GM12878 (cell line): ENCODE measurements at regions not wholly inside any gene's neighbourhood (a gene's known extent, or its start where the extent isn't known, plus 50 kb on each side); places are given as distances from the start of the nearest gene placed in this dataset.

ENCODE experiments used
- ATAC-seq: fragments of 200-7000 bp; cut with Tn5 transposase; 3 replicates; pipeline ENCODE4 v1.9.1; 2020; ENCODE audit warnings: mild to moderate bottlenecking, moderate library complexity
- BruUV-seq: library from RNA; stranded (reverse); fragments of 400-500 nt; replicated peaks from 2 replicates; lab custom pipeline; 2021; lab: Mats Ljungman, UMichigan
- CTCF ChIA-PET: fragments of 300-600 bp; sonication (Branson Sonifier 250); formaldehyde crosslinking; extraction: SDS; loops from one replicate; lab custom pipeline; 2021; ENCODE audit warnings: inconsistent platforms; lab: Yijun Ruan, JAX
- POLR2A ChIA-PET: fragments of 350-600 bp; formaldehyde crosslinking; extraction: SDS; loops from one replicate; lab custom pipeline; 2021; ENCODE audit warnings: inconsistent platforms; lab: Charles Lee
- RAD21 ChIA-PET: fragments of 300-600 bp; sonication (Branson Sonifier 250); formaldehyde crosslinking; loops from one replicate; lab custom pipeline; 2023; ENCODE audit warnings: antibody characterized with exemption; ENCODE audit not compliant: unreplicated experiment; lab: Charles Lee
- SMC1A ChIA-PET: fragments of 300-600 bp; sonication (Branson Sonifier 250); formaldehyde crosslinking; loops from one replicate; lab custom pipeline; 2023; ENCODE audit not compliant: unreplicated experiment, uncharacterized antibody; lab: Charles Lee
- DNase-seq: peaks from one replicate; pipeline ENCODE4 v3.0.0-alpha.2; 2011; ENCODE audit warnings: low read depth, low spot score
- FAIRE-seq: peaks from 3 replicates; lab custom pipeline; 2011; peaks lifted over from hg19 to GRCh38; lab: Jason Lieb, UNC
- H2AFZ ChIP-seq: 2 replicates; pipeline ENCODE4 v1.6.0; 2011; ENCODE audit warnings: low read depth, low read length, control low read depth; ENCODE audit not compliant: control insufficient read depth
- H3K27ac ChIP-seq: 2 replicates; pipeline ENCODE4 v1.5.1; 2011; ENCODE audit warnings: control low read depth; ENCODE audit not compliant: control insufficient read depth, insufficient read depth
- H3K27me3 ChIP-seq, 2 experiments: replicated peaks in 1 of 2; 2 replicates each; pipeline versions ENCODE4 v1.6.0 to v1.6.1; 2011; ENCODE audit warnings: low read length in 1 of 2; ENCODE audit not compliant: control insufficient read depth in 2 of 2, insufficient read depth in 2 of 2
- H3K36me3 ChIP-seq, 2 experiments: 2 replicates each; pipeline ENCODE4 v1.5.1; 2011; ENCODE audit warnings: low read length in 1 of 2; ENCODE audit not compliant: control insufficient read depth in 2 of 2, insufficient read depth in 2 of 2
- H3K4me1 ChIP-seq: 2 replicates; pipeline ENCODE4 v1.6.1; 2011; ENCODE audit warnings: mild to moderate bottlenecking, low read length, moderate library complexity, mixed read lengths; ENCODE audit not compliant: control insufficient read depth, insufficient read depth
- H3K4me2 ChIP-seq: 2 replicates; pipeline ENCODE4 v1.6.0; 2011; ENCODE audit warnings: control low read depth; ENCODE audit not compliant: control insufficient read depth, insufficient read depth
- H3K4me3 ChIP-seq: fragments of 200-600 bp; sonication (generic); 2 replicates; pipeline ENCODE4 v1.5.1; 2016
- H3K79me2 ChIP-seq: 2 replicates; pipeline ENCODE4 v1.6.0; 2011; ENCODE audit warnings: low read length; ENCODE audit not compliant: control insufficient read depth, insufficient read depth
- H3K9ac ChIP-seq: 2 replicates; pipeline ENCODE4 v1.8.0; 2011; ENCODE audit warnings: low read length, control low read depth, mixed read lengths; ENCODE audit not compliant: control insufficient read depth, insufficient read depth
- H3K9me3 ChIP-seq: replicated peaks from 3 replicates; pipeline ENCODE4 v1.5.1; 2011; ENCODE audit warnings: mild to moderate bottlenecking, low read length; ENCODE audit not compliant: control insufficient read depth, insufficient read depth
- H4K20me1 ChIP-seq: 2 replicates; pipeline ENCODE4 v1.6.0; 2011; ENCODE audit not compliant: control insufficient read depth, insufficient read depth
- BCLAF1 ChIP-seq: fragments of 450-650 bp; IDR thresholded peaks from 2 replicates; pipeline ENCODE4 v1.6.1; 2017; ENCODE audit warnings: antibody characterized with exemption, mild to moderate bottlenecking, moderate library complexity
- HDGF ChIP-seq: fragments of 450-650 bp; IDR thresholded peaks from 2 replicates; pipeline ENCODE4 v1.6.1; 2016; ENCODE audit warnings: antibody characterized with exemption
- IRF3 ChIP-seq: fragments of 450-650 bp; IDR thresholded peaks from 2 replicates; pipeline ENCODE4 v1.6.1; 2014; ENCODE audit warnings: mild to moderate bottlenecking
- IRF4 ChIP-seq: IDR thresholded peaks from 2 replicates; pipeline ENCODE4 v1.6.1; 2011; ENCODE audit warnings: low read depth, low read length
- RB1 ChIP-seq: fragments of 450-650 bp; formaldehyde crosslinking; IDR thresholded peaks from 2 replicates; pipeline ENCODE4 v1.6.1; 2017; ENCODE audit warnings: mild to moderate bottlenecking, borderline replicate concordance
- SP1 ChIP-seq: IDR thresholded peaks from one replicate; pipeline ENCODE4 v1.6.1; 2011; ENCODE audit warnings: low read depth, low read length
- SREBF1 ChIP-seq: IDR thresholded peaks from 2 replicates; pipeline ENCODE4 v1.6.1; 2012; ENCODE audit warnings: mild to moderate bottlenecking, low read length
- STAT1 ChIP-seq: fragments of 450-650 bp; conservative IDR thresholded peaks from 2 replicates; pipeline ENCODE4 v1.6.1; 2014; ENCODE audit warnings: antibody characterized with exemption, mild to moderate bottlenecking
- ZNF217 ChIP-seq: fragments of 450-650 bp; IDR thresholded peaks from 2 replicates; pipeline ENCODE4 v1.6.1; 2017; ENCODE audit warnings: antibody characterized with exemption, mild to moderate bottlenecking
- WGBS: methylation state at CpG from one replicate; pipeline ENCODE4 v1.1.6; 2016; ENCODE audit warnings: low lambda C conversion rate; ENCODE audit not compliant: insufficient replicate concordance, insufficient coverage; ENCODE audit errors: missing lambda C conversion rate; 5-methylcytosine and 5-hydroxymethylcytosine counted together
- in situ Hi-C: fragments of 300-500 bp; cut with MboI; formaldehyde crosslinking; loops from 9 replicates; pipeline ENCODE4 v1.14.3; 2018; ENCODE audit warnings: mixed read lengths
- intact Hi-C: fragments of 100-400 bp; cut with micrococcal nuclease; formaldehyde crosslinking; loops from one replicate; pipeline ENCODE4 v1.14.2; 2022; ENCODE audit not compliant: unreplicated experiment

GRCh38 chrX:574830-575229, 55.8 kb upstream of the SHOX start:
- ChIA-PET POLR2A (no interaction called here), SMC1A (no interaction called here)
- Histone ChIP-seq H2AFZ (no peak overlapping the region), H3K27me3 (no peaks in the 10 kb centered on the region), H3K4me3 (no peak overlapping the region), H4K20me1 (no peaks in the 10 kb centered on the region), H3K36me3 (no peaks in the 10 kb centered on the region), H3K9ac (no peak overlapping the region), H3K4me1 (no peaks in the 10 kb centered on the region)
- BruUV-seq: no TSS peak
- intact Hi-C loops: no loop called here
- TF ChIP-seq STAT1 (no peak), IRF4 (no peak), RB1 (no peak)
- TF ChIP-seq, all 136 proteins: peak for 0
- H3K27ac ChIP-seq: no peak overlapping the region
- ATAC-seq (no peak), DNase-seq (no peak), FAIRE-seq (no peak)
- H3K4me2 ChIP-seq: no peak overlapping the region
- 37% methylated on average over 6 of the region's 6 CpGs for WGBS
- H3K79me2 ChIP-seq: no peaks in the 10 kb centered on the region
- ChIA-PET RAD21 (no interaction called here), CTCF (no interaction called here)
- no peaks in the 10 kb centered on the region for H3K9me3 ChIP-seq
- in situ Hi-C loops: no loop called here

- H4K20me1 ChIP-seq: no peaks in the 10 kb centered on the region
- no peak overlapping the region for H3K4me2 ChIP-seq
- H3K4me3 ChIP-seq: no peak overlapping the region
- ChIA-PET RAD21 (no interaction called here), SMC1A (no interaction called here), POLR2A (no interaction called here), CTCF (no interaction called here)
- H3K9ac ChIP-seq: no peak overlapping the region
- intact Hi-C loops: no loop called here
- no peaks in the 10 kb centered on the region for H3K4me1 ChIP-seq
- no peaks in the 10 kb centered on the region for H3K9me3 ChIP-seq
- BruUV-seq: no TSS peak
- no peak for DNase-seq
- H3K27ac ChIP-seq: no peak overlapping the region
- no peaks in the 10 kb centered on the region for H3K36me3 ChIP-seq
- TF ChIP-seq BCLAF1 (no peak), SP1 (no peak), SREBF1 (no peak), ZNF217 (no peak), IRF3 (no peak), HDGF (no peak)
- TF ChIP-seq, all 136 proteins: peak for 0
- FAIRE-seq (no peak), ATAC-seq (no peak)
- 5% methylated on average over 7 of the region's 7 CpGs for WGBS
- H3K27me3 ChIP-seq: no peaks in the 10 kb centered on the region
- no peaks in the 10 kb centered on the region for H3K79me2 ChIP-seq
- in situ Hi-C loops: no loop called here
- no peak overlapping the region for H2AFZ ChIP-seq
These were observed 53.6 kb upstream of the SHOX start for GRCh38 chrX:576904-577560.
